ENCODE measurements at regions not wholly inside any gene's neighbourhood (a gene's known extent, or its start where the extent isn't known, plus 50 kb on each side); places are given as distances from the start of the nearest gene placed in this dataset.

DNA sequence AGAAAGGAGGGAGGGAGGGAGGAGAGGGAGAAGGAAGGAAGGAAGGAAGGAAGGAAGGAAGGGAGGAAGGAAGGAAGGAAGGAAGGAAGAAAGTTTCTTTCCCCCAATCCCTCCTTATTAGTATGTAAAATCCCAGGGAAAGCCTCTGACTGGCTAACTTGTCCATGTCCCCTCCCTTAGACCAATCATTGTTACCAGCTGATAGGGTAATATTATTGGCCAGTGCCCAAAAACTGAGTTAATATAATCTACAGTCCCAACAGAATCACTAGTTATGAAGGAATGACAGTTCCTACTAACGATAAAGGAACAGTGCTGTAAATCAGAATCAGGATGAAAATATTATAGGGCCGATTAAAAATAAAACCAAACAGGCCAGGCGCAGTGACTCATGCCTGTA, 53.6 kb upstream of the CCNG1 start:
- intact Hi-C loops (cut with DNase I, micrococcal nuclease), result no loop called here
- Mint-ChIP-seq H3K27me3 (peaks cover 15% of the 10 kb centered on the region), H3K4me1 (no peaks in the 10 kb centered on the region), H3K36me3 (ENCODE audit: low read depth) (no peaks in the 10 kb centered on the region), H3K27ac (no peak overlapping the region), H3K9me3 (ENCODE audit: low read depth) (no peaks in the 10 kb centered on the region), H3K4me3 (no peak overlapping the region)
- ChIA-PET CTCF (no interaction called here), POLR2A (no interaction called here)
- ATAC-seq, result no peak
- no peak for DNase-seq

DNA sequence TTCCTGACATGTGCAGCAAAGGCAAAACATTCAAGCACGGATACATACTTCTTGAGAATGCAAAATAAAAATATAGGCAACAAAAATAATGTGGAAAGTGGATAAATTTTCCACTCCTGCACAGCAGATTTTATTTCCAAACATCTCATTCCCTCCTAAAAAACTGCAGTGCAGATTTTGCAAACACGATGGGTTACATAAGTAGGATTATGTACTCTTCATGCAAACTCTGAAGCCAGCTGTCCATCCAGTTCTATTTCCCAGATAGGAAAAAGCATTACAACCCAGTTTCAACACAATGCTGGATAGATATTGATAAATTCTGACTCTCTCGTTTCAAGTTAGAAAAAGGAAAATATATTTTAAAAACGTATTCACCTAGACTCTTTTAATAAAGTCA, 52.7 kb upstream of the CCNG1 start:
- ATAC-seq (no peak), DNase-seq (no peak)
- Mint-ChIP-seq H3K27ac (no peak overlapping the region), H3K4me3 (no peak overlapping the region), H3K9me3 (ENCODE audit: low read depth) (no peaks in the 10 kb centered on the region), H3K4me1 (no peaks in the 10 kb centered on the region), H3K36me3 (ENCODE audit: low read depth) (no peaks in the 10 kb centered on the region), H3K27me3 (peaks cover 15% of the 10 kb centered on the region)
- ChIA-PET CTCF (no interaction called here), POLR2A (no interaction called here)
- intact Hi-C loops (cut with DNase I, micrococcal nuclease), result no loop called here

DNA sequence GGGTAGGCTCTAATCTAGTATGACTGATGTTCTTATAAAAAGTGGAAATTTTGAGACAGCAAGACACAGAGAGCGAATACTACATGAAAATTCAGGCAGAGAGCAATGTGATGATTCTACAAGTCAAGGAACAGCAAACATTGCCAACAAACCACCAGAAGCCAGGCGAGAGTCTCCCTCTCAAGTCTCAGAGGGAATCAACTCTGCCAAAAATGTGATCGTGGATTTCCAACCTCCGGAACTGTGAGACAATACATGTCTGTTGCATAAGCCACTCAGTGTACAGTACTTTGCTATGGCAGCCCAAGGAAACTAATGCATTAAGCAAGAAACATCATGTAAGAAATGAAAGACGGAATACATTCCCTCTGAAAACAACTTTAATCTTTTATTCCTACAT, 52.1 kb upstream of the CCNG1 start:
- no peak overlapping the region for H3K27ac Mint-ChIP-seq
- DNase-seq, result no peak
- H3K4me3 Mint-ChIP-seq, result no peak overlapping the region
- peaks cover under 1% of the 10 kb centered on the region for H3K36me3 Mint-ChIP-seq (ENCODE audit: low read depth)
- H3K4me1 Mint-ChIP-seq, result no peaks in the 10 kb centered on the region
- H3K27me3 Mint-ChIP-seq, result peaks cover 14% of the 10 kb centered on the region
- ChIA-PET CTCF (no interaction called here), POLR2A (no interaction called here)
- peaks cover under 1% of the 10 kb centered on the region for H3K9me3 Mint-ChIP-seq (ENCODE audit: low read depth)
- ATAC-seq, result no peak
- intact Hi-C loops (cut with DNase I, micrococcal nuclease), result no loop called here

DNA sequence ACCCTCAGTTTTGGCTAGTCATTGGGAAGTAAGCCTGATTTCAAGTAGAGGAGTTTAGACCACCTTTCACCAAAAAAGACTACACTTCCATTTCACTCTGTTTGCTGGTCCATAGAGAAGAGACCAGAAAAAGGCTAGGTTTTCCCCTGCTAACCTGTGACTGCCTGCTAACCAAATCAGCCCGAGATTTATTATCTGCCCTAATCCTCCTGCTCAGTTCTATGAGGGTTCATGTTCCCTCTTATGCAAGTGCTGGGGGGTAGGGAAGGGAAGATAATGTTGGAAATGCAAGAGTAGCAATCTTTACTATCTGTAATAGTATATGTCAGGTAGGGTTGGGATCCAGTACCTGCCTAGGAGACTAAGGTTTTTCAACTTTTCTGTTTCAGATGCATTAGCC, 51.6 kb upstream of the CCNG1 start:
- Mint-ChIP-seq H3K4me1 (no peaks in the 10 kb centered on the region), H3K36me3 (ENCODE audit: low read depth) (peaks cover 2% of the 10 kb centered on the region), H3K9me3 (ENCODE audit: low read depth) (peaks cover 2% of the 10 kb centered on the region), H3K27me3 (peaks cover 15% of the 10 kb centered on the region), H3K4me3 (no peak overlapping the region), H3K27ac (no peak overlapping the region)
- DNase-seq (no peak), ATAC-seq (no peak)
- ChIA-PET POLR2A (no interaction called here), CTCF (no interaction called here)
- intact Hi-C loops (cut with DNase I, micrococcal nuclease), result no loop called here

DNA sequence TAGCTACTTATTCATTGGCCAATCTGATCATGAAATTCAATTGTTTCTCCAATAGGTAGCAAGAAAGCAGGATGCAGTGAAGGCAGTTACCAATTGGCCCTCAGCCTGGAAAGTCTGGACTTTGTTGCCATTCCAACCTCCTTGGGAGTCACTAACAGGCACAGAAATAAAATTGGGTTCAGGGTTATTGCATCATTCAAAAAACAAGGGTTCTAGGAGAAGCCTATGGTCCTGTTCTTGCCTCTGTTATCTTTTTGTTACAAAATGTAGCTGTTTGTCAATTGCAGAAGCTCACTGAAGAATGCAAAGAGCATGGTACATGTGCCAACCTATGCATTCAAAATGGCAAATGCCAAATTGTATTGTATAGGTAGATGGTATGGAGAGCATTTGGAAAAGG, 51.0 kb upstream of the CCNG1 start:
- ChIA-PET CTCF (interaction anchor here (1.1 kb wide), 1 partner anchor 22 kb away, joined by 3 read pairs; no protein-coding TSS in a partner anchor), POLR2A (no interaction called here)
- no peak for DNase-seq
- Mint-ChIP-seq H3K27me3 (peaks cover 18% of the 10 kb centered on the region), H3K9me3 (ENCODE audit: low read depth) (peaks cover 2% of the 10 kb centered on the region), H3K4me3 (no peak overlapping the region), H3K27ac (no peak overlapping the region), H3K36me3 (ENCODE audit: low read depth) (peaks cover 2% of the 10 kb centered on the region), H3K4me1 (no peaks in the 10 kb centered on the region)
- no peak for ATAC-seq
- intact Hi-C loops (cut with DNase I, micrococcal nuclease), result no loop called here

DNA sequence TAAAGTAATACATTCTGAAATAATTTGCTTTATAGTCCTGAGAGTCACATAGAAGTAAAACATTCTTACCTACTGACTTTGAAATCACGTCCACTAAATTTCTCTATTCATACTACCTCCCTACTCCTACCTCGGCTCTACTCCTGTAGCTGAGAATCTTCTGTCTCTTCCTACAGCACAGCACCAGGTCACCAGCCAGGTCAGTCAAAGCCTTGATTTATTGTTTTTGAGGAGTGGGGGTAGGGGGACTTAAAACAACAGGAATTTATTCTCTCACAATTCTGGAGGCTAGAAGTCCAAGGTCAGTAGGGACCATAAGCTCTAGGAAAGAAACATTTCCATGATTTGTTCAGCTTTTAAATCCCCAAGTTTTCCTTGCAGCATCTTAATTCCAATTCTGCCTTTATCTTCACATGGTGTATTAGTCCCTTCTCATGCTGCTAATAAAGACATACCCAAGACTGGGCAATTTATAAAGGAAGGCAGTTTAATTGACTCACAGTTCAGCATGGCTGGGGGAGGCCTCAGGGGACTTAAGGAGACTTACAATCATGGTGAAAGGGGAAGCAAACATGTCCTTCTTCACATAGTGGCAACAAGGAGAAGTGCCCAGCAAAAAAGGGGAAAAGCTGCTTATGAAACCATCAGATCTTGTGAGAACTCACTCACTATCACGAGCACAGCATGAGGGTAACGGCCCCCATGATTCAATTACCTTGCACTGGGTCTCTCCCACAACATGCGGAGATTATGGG, 49.6 kb upstream of the CCNG1 start:
- POLR2A ChIA-PET, result no interaction called here

More for the DNA sequence above, 49.6 kb upstream of the CCNG1 start:
- DNase-seq (no peak), ATAC-seq (no peak)
- Mint-ChIP-seq H3K27me3 (peaks cover 22% of the 10 kb centered on the region), H3K4me1 (no peaks in the 10 kb centered on the region), H3K36me3 (ENCODE audit: low read depth) (peaks cover 2% of the 10 kb centered on the region), H3K27ac (no peak overlapping the region), H3K9me3 (ENCODE audit: low read depth) (peaks cover 2% of the 10 kb centered on the region), H3K4me3 (no peak overlapping the region)
- intact Hi-C loops (cut with DNase I, micrococcal nuclease), result no loop called here
- CTCF ChIA-PET, result interaction anchor here (1.1 kb wide), 1 partner anchor 21 kb away, joined by 3 read pairs; no protein-coding TSS in a partner anchor
